Sigmoid colon (tissue), 6 donors: ENCODE measurements at regions not wholly inside any gene's neighbourhood (a gene's known extent, or its start where the extent isn't known, plus 50 kb on each side); places are given as distances from the start of the nearest gene placed in this dataset.

ENCODE experiments used
- DNase-seq: peaks from one replicate; pipeline ENCODE4 v3.0.0-alpha.2; 2019
- H3K27ac ChIP-seq, 4 donors: fragments of 200-600 bp; sonication (generic); one replicate each; pipeline ENCODE4 v1.5.1; 2016 to 2019; ENCODE audit warnings: mild to moderate bottlenecking in 1 of 4
- H3K27me3 ChIP-seq, 3 donors: fragments of 200-600 bp; sonication (generic); one replicate each; pipeline ENCODE4 v1.5.1; 2019; ENCODE audit warnings: mild to moderate bottlenecking in 1 of 3
- H3K36me3 ChIP-seq, 4 donors: fragments of 200-600 bp; sonication (generic); one replicate each; pipeline ENCODE4 v1.5.1; 2016 to 2019
- H3K4me1 ChIP-seq, 4 donors: fragments of 200-600 bp; sonication (generic); one replicate each; pipeline ENCODE4 v1.5.1; 2017 to 2019
- H3K4me3 ChIP-seq, 4 donors: fragments of 200-600 bp; sonication (generic); one replicate each; pipeline ENCODE4 v1.5.1; 2017 to 2019; ENCODE audit warnings: mild to moderate bottlenecking in 2 of 4, moderate library complexity in 1 of 4
- H3K9me3 ChIP-seq, 4 donors: fragments of 200-600 bp in 3 of 4; sonication (generic) in 3 of 4; one replicate each; pipeline versions ENCODE4 v1.5.1 to v1.6.1; 2013 to 2019
- EP300 ChIP-seq, 4 donors: sonication (generic); formaldehyde crosslinking; IDR thresholded peaks; one replicate each; pipeline ENCODE4 v1.6.1; 2017; ENCODE audit warnings: antibody characterized with exemption in 4 of 4
- POLR2A ChIP-seq, 2 donors: fragments of 450-650 bp; IDR thresholded peaks; one replicate each; pipeline ENCODE4 v1.6.1; 2016; ENCODE audit warnings: antibody characterized with exemption in 2 of 2, mild to moderate bottlenecking in 2 of 2, moderate library complexity in 2 of 2
- POLR2AphosphoS5 ChIP-seq, 4 donors: sonication (generic); formaldehyde crosslinking; IDR thresholded peaks; one replicate each; pipeline ENCODE4 v1.6.1; 2017; ENCODE audit warnings: antibody characterized with exemption in 4 of 4
- WGBS, 2 donors: extraction: QIAGEN DNeasy Blood & Tissue Kit; methylation state at CpG; one replicate each; pipeline ENCODE4 v1.1.7; 2013; 5-methylcytosine and 5-hydroxymethylcytosine counted together
- intact Hi-C: fragments of 100-400 bp; cut with DNase I; formaldehyde crosslinking; loops from one replicate; pipeline ENCODE4 v1.15.1; 2023
- TF ChIP-seq, protein P1 (sequence below), 4 experiments: fragments of 450-650 bp in 3 of 4; fragments of 200-600 bp in 1 of 4; IDR thresholded peaks; one replicate each; pipeline ENCODE4 v1.5.1; 2016 to 2019; ENCODE audit warnings: antibody characterized with exemption in 4 of 4, mild to moderate bottlenecking in 3 of 4, moderate library complexity in 2 of 4
- donor health status: healthy with polysubstance abuse.
- donor health status: healthy.

DNA sequence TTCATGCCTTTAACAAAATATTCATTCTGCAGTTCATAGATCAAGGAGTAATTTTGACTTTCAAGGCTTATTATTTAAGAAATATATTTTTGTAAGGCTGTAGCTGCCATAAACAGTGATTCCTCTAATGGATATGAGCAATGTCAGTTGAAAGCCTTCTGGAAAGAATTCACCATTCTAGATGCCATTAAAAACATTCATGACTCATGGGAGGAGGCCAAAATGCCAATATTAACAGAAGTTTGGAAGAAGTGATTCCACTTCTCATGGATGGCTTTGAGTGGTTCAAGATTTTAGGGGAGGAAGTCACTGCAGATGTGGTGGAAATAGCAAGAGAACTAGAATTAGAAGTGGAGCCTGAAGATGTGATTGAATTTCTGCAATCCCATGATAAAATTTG lies 229.1 kb downstream of the DEPDC1B start:
- Histone ChIP-seq H3K27me3 (no peaks in the 10 kb centered on the region), H3K36me3 (no peaks in the 10 kb centered on the region), H3K4me3 (no peak overlapping the region), H3K27ac (no peak overlapping the region), H3K9me3 (peaks cover 0 to 4% (median 0%) of the 10 kb centered on the region in 4 donors), H3K4me1 (peaks cover 0 to 6% (median 3%) of the 10 kb centered on the region in 4 donors)
- TF ChIP-seq, protein P1, sequence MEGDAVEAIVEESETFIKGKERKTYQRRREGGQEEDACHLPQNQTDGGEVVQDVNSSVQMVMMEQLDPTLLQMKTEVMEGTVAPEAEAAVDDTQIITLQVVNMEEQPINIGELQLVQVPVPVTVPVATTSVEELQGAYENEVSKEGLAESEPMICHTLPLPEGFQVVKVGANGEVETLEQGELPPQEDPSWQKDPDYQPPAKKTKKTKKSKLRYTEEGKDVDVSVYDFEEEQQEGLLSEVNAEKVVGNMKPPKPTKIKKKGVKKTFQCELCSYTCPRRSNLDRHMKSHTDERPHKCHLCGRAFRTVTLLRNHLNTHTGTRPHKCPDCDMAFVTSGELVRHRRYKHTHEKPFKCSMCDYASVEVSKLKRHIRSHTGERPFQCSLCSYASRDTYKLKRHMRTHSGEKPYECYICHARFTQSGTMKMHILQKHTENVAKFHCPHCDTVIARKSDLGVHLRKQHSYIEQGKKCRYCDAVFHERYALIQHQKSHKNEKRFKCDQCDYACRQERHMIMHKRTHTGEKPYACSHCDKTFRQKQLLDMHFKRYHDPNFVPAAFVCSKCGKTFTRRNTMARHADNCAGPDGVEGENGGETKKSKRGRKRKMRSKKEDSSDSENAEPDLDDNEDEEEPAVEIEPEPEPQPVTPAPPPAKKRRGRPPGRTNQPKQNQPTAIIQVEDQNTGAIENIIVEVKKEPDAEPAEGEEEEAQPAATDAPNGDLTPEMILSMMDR (IDR thresholded peaks at IDR 0.05), result no peak
- TF ChIP-seq POLR2AphosphoS5 (IDR thresholded peaks at IDR 0.05), result no peak
- no peak for TF ChIP-seq POLR2A (IDR thresholded peaks at IDR 0.05)
- no peak for TF ChIP-seq EP300 (IDR thresholded peaks at IDR 0.05)
- intact Hi-C loops, result no loop called here
- no peak for DNase-seq

DNA sequence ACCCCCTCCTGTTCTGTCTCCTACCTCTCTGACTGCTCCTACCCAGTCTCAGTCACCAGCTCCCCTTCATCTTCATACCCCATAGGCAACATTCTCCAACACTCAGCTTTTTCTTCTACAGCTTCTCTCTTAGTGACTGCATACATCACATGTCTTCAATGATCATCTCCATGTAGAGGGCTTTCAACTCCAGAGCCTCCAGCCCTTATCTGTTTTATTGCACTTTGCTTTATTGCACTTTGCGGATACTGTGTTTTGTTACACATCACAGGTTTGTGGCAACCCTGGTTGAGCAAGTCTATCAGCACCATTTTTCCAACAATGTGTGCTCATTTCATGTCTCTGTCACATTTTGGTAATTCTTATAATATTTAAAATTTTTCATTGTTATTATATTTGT lies 230.7 kb downstream of the DEPDC1B start:
- DNase-seq, result no peak
- Histone ChIP-seq H3K36me3 (no peaks in the 10 kb centered on the region), H3K9me3 (peaks cover 0 to 4% (median 0%) of the 10 kb centered on the region in 4 donors), H3K27me3 (no peaks in the 10 kb centered on the region), H3K4me1 (peaks cover 0 to 7% (median 0%) of the 10 kb centered on the region in 4 donors), H3K4me3 (no peak overlapping the region), H3K27ac (no peak overlapping the region)
- WGBS, 2 donors, result 17 to 72% methylated on average over 1 of the region's 1 CpG
- intact Hi-C loops, result no loop called here
- no peak for TF ChIP-seq POLR2AphosphoS5 (IDR thresholded peaks at IDR 0.05)
- TF ChIP-seq EP300 (IDR thresholded peaks at IDR 0.05), result no peak
- TF ChIP-seq POLR2A (IDR thresholded peaks at IDR 0.05), result no peak
- TF ChIP-seq, protein P1 (IDR thresholded peaks at IDR 0.05), result no peak

DNA sequence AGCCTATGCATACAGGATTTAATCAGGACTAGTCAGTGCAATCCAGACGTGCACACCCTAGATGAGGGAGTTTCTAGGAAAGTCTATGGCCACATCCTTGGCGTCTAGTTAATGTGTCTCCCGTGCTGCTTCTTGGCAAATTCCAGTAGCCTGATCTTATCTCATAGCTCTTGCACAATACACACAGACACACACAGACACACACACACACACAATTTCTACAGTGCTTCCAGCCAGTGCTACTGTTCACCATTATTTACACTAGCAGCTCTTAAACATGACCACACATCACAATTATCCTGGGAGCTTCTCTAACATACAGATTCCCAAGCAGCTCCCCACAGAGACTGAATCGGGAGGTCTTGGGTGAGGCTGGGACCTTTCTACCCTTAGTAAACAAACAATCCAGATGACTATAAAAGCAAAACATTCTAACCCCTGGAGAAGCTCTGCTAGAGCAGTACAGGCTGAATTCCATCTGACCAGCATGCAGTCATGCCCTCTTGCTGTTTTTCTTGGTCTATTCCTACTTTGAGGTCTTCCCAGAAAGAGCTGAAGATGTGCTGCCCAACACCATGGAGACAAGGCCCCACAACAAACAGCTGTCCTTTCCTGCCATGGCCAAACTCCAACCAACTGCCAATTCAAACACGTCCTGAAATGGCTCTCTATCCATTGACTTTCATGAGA lies 236.6 kb downstream of the DEPDC1B start:
- Histone ChIP-seq H3K4me3 (no peak overlapping the region), H3K9me3 (no peaks in the 10 kb centered on the region), H3K4me1 (peaks cover 0 to 7% (median 3%) of the 10 kb centered on the region in 4 donors), H3K27ac (no peak overlapping the region), H3K36me3 (no peaks in the 10 kb centered on the region), H3K27me3 (no peaks in the 10 kb centered on the region)
- TF ChIP-seq POLR2A (IDR thresholded peaks at IDR 0.05), result no peak
- TF ChIP-seq, protein P1 (IDR thresholded peaks at IDR 0.05), result no peak
- no peak for TF ChIP-seq EP300 (IDR thresholded peaks at IDR 0.05)
- TF ChIP-seq POLR2AphosphoS5 (IDR thresholded peaks at IDR 0.05), result no peak
- no peak for DNase-seq
- 30 to 64% methylated on average over 5 of the region's 5 CpGs for WGBS, 2 donors
- intact Hi-C loops, result no loop called here

DNA sequence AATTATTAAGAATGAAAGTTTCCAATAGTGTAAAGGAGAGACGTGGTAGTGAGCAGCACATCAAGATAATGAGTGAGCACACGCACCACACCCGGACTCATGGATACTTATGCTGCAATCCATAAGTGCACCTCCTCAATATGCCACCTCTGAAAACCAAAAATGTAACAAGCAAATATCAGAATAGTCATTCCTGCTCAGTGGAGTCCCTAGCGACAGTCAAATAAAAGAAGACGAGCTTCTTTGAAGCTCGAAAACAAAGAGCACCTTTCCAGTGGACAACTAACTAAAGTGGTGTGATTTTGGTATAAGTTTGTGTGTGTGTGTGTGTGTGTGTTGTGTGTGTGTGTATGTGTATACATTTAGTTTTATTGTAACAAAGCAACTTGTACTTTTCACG lies 241.3 kb downstream of the DEPDC1B start:
- intact Hi-C loops, result no loop called here
- no peak for TF ChIP-seq POLR2AphosphoS5 (IDR thresholded peaks at IDR 0.05)
- TF ChIP-seq, protein P1 (IDR thresholded peaks at IDR 0.05), result no peak
- TF ChIP-seq EP300 (IDR thresholded peaks at IDR 0.05), result no peak
- no peak for TF ChIP-seq POLR2A (IDR thresholded peaks at IDR 0.05)
- no peak for DNase-seq
- peaks cover 0 to 13% (median 8%) of the 10 kb centered on the region in 4 donors for H3K4me1 ChIP-seq
- H3K27me3 ChIP-seq, result no peaks in the 10 kb centered on the region
- no peaks in the 10 kb centered on the region for H3K36me3 ChIP-seq
- WGBS, 2 donors, result 83 to 86% methylated on average over 7 of the region's 7 CpGs
- no peak overlapping the region for H3K4me3 ChIP-seq
- H3K27ac ChIP-seq, result no peak overlapping the region
- no peaks in the 10 kb centered on the region for H3K9me3 ChIP-seq

DNA sequence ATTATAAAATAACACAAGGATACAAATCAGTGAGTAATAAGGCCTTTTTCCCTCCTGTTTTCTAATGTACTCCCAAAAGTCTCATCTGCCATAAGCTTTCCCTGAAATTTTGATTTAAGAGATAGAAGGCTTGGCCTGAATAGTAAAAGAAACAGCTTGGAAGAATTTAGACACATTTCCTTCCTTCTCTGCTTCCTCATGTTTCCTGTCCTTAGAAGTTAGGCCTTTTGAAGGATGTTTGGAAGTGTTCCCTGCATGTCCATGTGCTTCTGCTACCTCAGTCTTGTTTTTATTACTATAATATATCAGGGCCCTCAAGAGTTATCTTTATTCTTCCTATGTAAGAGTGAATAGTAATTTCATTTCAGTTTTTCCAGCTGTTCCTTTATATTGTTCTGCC lies 242.7 kb downstream of the DEPDC1B start:
- intact Hi-C loops, result no loop called here

More for the DNA sequence above, 242.7 kb downstream of the DEPDC1B start:
- Histone ChIP-seq H3K36me3 (no peaks in the 10 kb centered on the region), H3K4me3 (no peak overlapping the region), H3K4me1 (peaks cover 0 to 9% (median 7%) of the 10 kb centered on the region in 4 donors), H3K27ac (no peak overlapping the region), H3K9me3 (no peaks in the 10 kb centered on the region), H3K27me3 (no peaks in the 10 kb centered on the region)
- TF ChIP-seq, protein P1 (IDR thresholded peaks at IDR 0.05), result no peak
- TF ChIP-seq EP300 (IDR thresholded peaks at IDR 0.05) (no peak), POLR2A (IDR thresholded peaks at IDR 0.05) (no peak), POLR2AphosphoS5 (IDR thresholded peaks at IDR 0.05) (no peak)
- DNase-seq, result no peak
